Kidney (tissue), 13 donors: ENCODE measurements at regions not wholly inside any gene's neighbourhood (a gene's known extent, or its start where the extent isn't known, plus 50 kb on each side); places are given as distances from the start of the nearest gene placed in this dataset.

Experiments used
- DNase-seq, 5 donors: peaks; one replicate each; pipeline ENCODE4 v3.0.0-alpha.2; 2013 to 2020
- FAIRE-seq: peaks from 2 replicates; lab custom pipeline; 2012; peaks lifted over from hg19 to GRCh38; lab: Jason Lieb, UNC
- H3K27ac ChIP-seq, 2 donors: one replicate each; pipeline ENCODE4 v1.7.0; 2013; ENCODE audit warnings: low read depth in 2 of 2, low read length in 2 of 2, inconsistent platforms in 1 of 2
- H3K27me3 ChIP-seq: one replicate; pipeline ENCODE4 v1.7.1; 2013; ENCODE audit warnings: low read length, inconsistent platforms; ENCODE audit not compliant: control insufficient read depth, insufficient read depth
- H3K36me3 ChIP-seq, 3 donors: one replicate each; pipeline versions ENCODE4 v1.7.0 to v1.7.1; 2013; ENCODE audit warnings: low read length in 3 of 3, control low read depth in 1 of 3, inconsistent platforms in 1 of 3; ENCODE audit not compliant: insufficient read depth in 3 of 3, control insufficient read depth in 2 of 3
- H3K4me1 ChIP-seq, 3 donors: one replicate each; pipeline versions ENCODE4 v1.7.0 to v1.7.1; 2013; ENCODE audit warnings: low read length in 3 of 3, inconsistent platforms in 1 of 3, low read depth in 1 of 3; ENCODE audit not compliant: control insufficient read depth in 2 of 3, insufficient read depth in 2 of 3
- H3K4me3 ChIP-seq, 3 donors: one replicate each; pipeline versions ENCODE4 v1.7.0 to v1.8.1; 2013; ENCODE audit warnings: low read length in 3 of 3, control low read depth in 1 of 3, inconsistent platforms in 1 of 3
- H3K9ac ChIP-seq, 3 donors: one replicate each; pipeline versions ENCODE4 v1.7.0 to v1.7.1; 2013; ENCODE audit warnings: low read length in 3 of 3, control low read depth in 1 of 3, inconsistent platforms in 1 of 3
- H3K9me3 ChIP-seq, 3 donors: one replicate each; pipeline versions ENCODE4 v1.7.0 to v1.7.1; 2013; ENCODE audit warnings: low read length in 3 of 3, control low read depth in 1 of 3, inconsistent platforms in 1 of 3; ENCODE audit not compliant: control insufficient read depth in 2 of 3, insufficient read depth in 1 of 3
- intact Hi-C: fragments of 100-400 bp; cut with DNase I; formaldehyde crosslinking; loops from one replicate; pipeline ENCODE4 v1.11.1; 2022
- TF ChIP-seq, protein P1 (sequence below): IDR thresholded peaks from 3 replicates; pipeline ENCODE4 v1.5.1; 2012; ENCODE audit warnings: mild to moderate bottlenecking, moderate library complexity, borderline replicate concordance; ENCODE audit not compliant: insufficient read depth; ENCODE audit errors: extremely low read depth
- donor health status: control.
- donor health status: control.
- donor health status: control.
- donor health status: control.
- donor health status: control.
- donor health status: DM: yes; HTN: yes; CAD: no.
- donor health status: Normal renal cell carcinoma (clear cell type).

DNA sequence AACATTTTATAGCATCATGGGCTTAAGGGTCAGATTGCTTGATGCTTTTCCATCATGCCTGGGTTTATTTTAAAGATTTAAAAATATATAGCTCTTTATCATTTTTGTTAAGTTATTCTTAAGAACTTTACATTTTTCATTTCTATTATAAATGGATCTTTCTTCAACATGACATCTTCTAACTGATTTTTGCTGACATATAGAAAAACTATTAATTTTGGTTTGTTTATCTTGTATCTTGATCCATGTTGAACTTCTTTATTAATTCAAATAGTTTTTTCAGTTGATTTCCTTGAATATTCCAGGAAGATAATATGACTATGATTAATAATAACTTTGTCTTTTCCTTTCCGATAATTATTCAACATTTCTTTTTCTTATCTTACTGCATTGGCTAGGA is 237.9 kb upstream of the CLINT1 start:
- no peak overlapping the region for H3K27ac ChIP-seq
- H3K4me3 ChIP-seq, result no peak overlapping the region
- no peaks in the 10 kb centered on the region for H3K4me1 ChIP-seq
- intact Hi-C loops, result no loop called here
- TF ChIP-seq, protein P1, sequence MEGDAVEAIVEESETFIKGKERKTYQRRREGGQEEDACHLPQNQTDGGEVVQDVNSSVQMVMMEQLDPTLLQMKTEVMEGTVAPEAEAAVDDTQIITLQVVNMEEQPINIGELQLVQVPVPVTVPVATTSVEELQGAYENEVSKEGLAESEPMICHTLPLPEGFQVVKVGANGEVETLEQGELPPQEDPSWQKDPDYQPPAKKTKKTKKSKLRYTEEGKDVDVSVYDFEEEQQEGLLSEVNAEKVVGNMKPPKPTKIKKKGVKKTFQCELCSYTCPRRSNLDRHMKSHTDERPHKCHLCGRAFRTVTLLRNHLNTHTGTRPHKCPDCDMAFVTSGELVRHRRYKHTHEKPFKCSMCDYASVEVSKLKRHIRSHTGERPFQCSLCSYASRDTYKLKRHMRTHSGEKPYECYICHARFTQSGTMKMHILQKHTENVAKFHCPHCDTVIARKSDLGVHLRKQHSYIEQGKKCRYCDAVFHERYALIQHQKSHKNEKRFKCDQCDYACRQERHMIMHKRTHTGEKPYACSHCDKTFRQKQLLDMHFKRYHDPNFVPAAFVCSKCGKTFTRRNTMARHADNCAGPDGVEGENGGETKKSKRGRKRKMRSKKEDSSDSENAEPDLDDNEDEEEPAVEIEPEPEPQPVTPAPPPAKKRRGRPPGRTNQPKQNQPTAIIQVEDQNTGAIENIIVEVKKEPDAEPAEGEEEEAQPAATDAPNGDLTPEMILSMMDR, result no peak
- DNase-seq, result no peak
- no peaks in the 10 kb centered on the region for H3K36me3 ChIP-seq
- no peaks in the 10 kb centered on the region for H3K27me3 ChIP-seq
- no peaks in the 10 kb centered on the region for H3K9me3 ChIP-seq
- no peak overlapping the region for H3K9ac ChIP-seq
- no peak for FAIRE-seq

DNA sequence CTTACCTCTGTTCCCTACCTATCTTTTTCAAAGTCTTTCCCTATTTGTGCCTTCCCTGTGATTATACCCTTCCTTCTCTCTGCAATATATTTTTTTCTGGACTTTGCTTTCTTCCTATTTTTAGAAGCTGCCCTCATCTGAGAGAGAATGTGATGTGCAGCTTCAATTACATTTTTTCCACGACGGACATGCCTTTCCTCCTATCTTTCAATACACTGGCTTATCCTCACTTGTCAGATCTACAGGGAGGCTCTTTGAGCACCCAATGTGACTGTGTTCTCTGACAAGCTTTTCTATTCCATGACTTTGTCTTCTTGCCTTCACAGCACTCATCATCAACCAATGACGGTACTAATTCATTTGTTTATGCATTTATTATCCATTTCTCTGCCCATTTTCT is 227.9 kb upstream of the CLINT1 start:
- Histone ChIP-seq H3K9me3 (no peaks in the 10 kb centered on the region), H3K36me3 (no peaks in the 10 kb centered on the region), H3K4me1 (no peaks in the 10 kb centered on the region), H3K4me3 (no peak overlapping the region), H3K27me3 (no peaks in the 10 kb centered on the region), H3K9ac (no peak overlapping the region), H3K27ac (no peak overlapping the region)
- DNase-seq (no peak), FAIRE-seq (no peak)
- TF ChIP-seq, protein P1, result no peak
- intact Hi-C loops, result no loop called here

DNA sequence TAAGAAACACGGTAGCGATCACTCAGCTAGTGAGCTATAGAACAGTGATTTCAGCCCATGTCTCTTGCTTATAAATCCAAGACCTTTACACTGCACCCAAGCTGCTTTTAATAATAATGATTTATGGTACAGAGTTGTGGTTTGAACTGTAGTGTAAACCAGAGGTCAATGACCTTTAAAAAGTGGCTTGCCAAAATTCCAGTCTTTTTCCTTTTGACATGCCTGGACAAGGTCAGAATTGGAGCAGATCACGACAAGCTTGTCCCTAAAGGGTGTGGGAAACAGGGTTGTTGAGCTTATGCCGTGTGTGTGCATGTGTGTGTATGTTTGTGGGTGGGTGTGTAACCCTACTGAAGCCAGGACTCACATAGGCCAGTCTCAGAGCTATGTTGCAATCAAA is 225.3 kb upstream of the CLINT1 start:
- intact Hi-C loops, result no loop called here
- Histone ChIP-seq H3K36me3 (no peaks in the 10 kb centered on the region), H3K4me1 (no peaks in the 10 kb centered on the region), H3K4me3 (no peak overlapping the region), H3K9ac (no peak overlapping the region), H3K27ac (no peak overlapping the region), H3K9me3 (no peaks in the 10 kb centered on the region), H3K27me3 (no peaks in the 10 kb centered on the region)
- FAIRE-seq, result no peak
- DNase-seq, result peak in 2 of 5 donors; percentile 31 to 52
- TF ChIP-seq, protein P1, result no peak

DNA sequence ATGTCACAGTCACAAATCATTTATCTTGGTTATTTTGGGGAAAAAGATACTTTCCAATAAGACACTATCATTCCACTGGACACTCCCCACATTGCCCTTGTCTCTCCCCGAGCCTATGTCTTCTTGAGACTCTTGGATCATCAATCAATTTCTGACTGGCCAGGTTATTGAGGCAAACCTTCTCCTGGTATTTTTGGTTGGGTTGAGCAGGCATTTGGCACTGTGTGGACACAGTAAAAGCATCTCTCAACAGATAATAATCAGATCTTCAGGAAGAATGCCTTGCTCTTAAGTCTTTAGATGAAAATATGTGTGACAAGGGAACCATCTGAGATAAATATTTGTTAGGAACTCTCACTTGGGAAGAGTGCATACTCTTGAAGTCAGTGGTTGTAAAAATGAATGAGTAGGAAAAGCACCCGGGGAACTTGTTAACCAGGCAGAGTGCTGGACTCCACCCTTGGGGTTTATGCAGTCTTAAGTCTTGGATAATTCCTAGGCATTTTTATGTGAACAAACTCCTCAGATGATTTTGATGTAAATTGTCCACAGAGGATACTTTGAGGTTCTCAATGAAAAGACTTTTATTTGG is 223.8 kb upstream of the CLINT1 start:
- TF ChIP-seq, protein P1, result no peak
- DNase-seq (no peak), FAIRE-seq (no peak)
- H3K36me3 ChIP-seq, result no peaks in the 10 kb centered on the region
- H3K27me3 ChIP-seq, result no peaks in the 10 kb centered on the region
- H3K4me3 ChIP-seq, result no peak overlapping the region
- H3K9ac ChIP-seq, result no peak overlapping the region
- intact Hi-C loops, result no loop called here
- no peaks in the 10 kb centered on the region for H3K9me3 ChIP-seq
- H3K4me1 ChIP-seq, result no peaks in the 10 kb centered on the region
- H3K27ac ChIP-seq, result no peak overlapping the region
